ENCODE measurements at regions not wholly inside any gene's neighbourhood (a gene's known extent, or its start where the extent isn't known, plus 50 kb on each side); places are given as distances from the start of the nearest gene placed in this dataset.
"Not testable (repeated sequence)": the region's sequence is repeated elsewhere in the genome, so short reads cannot be mapped to it uniquely, and the experiment has no call there.

DNA sequence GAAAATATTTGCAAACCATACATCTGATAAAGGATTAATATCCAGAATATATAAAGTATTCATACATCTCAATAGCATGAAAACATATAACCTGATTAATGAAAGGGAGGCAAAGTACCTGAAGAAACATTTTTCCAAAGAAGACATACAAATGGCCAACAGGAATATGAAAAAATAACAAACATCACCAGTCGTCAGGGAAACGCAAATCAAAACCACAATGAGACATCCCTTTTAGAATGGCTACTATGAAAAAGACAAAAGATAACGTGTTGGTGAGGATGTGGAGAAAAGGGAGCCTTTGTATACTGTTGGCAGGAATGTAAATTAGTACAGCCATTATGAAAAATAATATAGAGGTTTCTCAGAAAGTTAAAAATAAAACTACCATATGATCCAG is 175.1 kb downstream of the CCT8L2 start:
- not testable (repeated sequence) for TF ChIP-seq POLR2A (IDR thresholded peaks at IDR 0.05)
- TF ChIP-seq, protein P1, sequence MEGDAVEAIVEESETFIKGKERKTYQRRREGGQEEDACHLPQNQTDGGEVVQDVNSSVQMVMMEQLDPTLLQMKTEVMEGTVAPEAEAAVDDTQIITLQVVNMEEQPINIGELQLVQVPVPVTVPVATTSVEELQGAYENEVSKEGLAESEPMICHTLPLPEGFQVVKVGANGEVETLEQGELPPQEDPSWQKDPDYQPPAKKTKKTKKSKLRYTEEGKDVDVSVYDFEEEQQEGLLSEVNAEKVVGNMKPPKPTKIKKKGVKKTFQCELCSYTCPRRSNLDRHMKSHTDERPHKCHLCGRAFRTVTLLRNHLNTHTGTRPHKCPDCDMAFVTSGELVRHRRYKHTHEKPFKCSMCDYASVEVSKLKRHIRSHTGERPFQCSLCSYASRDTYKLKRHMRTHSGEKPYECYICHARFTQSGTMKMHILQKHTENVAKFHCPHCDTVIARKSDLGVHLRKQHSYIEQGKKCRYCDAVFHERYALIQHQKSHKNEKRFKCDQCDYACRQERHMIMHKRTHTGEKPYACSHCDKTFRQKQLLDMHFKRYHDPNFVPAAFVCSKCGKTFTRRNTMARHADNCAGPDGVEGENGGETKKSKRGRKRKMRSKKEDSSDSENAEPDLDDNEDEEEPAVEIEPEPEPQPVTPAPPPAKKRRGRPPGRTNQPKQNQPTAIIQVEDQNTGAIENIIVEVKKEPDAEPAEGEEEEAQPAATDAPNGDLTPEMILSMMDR (IDR thresholded peaks at IDR 0.05), result not testable (repeated sequence)
